GM12872 (cell line): ENCODE measurements at regions not wholly inside any gene's neighbourhood (a gene's known extent, or its start where the extent isn't known, plus 50 kb on each side); places are given as distances from the start of the nearest gene placed in this dataset.

Source experiments
- TF ChIP-seq, protein P1 (sequence below): IDR thresholded peaks from 3 replicates; pipeline ENCODE4 v1.5.1; 2011; ENCODE audit warnings: low read depth, mild to moderate bottlenecking, low read length, moderate library complexity; ENCODE audit not compliant: insufficient read depth

DNA sequence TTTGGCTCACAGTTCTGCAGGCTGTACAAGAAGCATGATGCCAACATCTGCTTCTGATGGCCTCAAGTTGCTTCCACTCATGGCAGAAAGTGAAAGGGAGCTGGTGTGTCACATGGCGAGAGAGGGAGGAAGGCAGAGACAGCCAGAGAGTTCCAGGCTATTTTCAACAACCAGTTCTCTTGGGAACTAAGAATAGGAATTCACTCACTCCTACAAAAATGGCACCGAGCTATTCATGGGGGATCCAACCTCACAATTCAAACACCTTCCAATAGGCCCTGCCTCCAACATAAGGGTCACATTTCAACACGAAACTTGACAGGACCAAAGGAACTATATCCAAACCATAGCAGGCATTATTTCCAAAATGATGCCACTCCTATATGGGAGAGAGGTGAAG is 299.5 kb upstream of the TGFBR2 start:
- TF ChIP-seq, protein P1, sequence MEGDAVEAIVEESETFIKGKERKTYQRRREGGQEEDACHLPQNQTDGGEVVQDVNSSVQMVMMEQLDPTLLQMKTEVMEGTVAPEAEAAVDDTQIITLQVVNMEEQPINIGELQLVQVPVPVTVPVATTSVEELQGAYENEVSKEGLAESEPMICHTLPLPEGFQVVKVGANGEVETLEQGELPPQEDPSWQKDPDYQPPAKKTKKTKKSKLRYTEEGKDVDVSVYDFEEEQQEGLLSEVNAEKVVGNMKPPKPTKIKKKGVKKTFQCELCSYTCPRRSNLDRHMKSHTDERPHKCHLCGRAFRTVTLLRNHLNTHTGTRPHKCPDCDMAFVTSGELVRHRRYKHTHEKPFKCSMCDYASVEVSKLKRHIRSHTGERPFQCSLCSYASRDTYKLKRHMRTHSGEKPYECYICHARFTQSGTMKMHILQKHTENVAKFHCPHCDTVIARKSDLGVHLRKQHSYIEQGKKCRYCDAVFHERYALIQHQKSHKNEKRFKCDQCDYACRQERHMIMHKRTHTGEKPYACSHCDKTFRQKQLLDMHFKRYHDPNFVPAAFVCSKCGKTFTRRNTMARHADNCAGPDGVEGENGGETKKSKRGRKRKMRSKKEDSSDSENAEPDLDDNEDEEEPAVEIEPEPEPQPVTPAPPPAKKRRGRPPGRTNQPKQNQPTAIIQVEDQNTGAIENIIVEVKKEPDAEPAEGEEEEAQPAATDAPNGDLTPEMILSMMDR, result no peak

DNA sequence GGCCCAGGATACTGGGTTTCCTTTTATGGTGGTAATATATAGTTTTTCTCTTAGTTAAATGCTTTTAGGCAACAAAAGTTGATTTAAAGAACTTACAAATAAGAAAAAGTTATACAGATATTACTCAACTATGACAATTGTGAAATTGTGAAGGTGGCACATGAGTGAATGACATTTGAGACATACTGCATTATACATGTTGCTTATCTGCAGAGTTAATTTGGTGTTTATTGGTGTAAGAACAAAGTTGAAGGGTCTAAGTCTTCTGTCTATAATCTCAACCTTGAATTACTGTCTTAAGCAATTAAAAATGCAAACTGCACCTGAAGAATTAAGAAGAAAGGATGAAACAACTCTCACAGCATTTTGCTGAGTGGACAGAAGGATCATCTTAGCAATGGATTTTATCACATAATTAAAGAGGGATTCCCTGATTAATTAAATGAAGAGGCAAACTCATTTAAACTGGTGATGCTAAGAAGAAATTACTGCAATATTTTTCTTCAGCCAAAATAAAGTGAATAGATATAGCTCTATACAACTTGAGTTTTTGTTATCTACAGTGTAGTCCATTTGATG is 298.9 kb upstream of the TGFBR2 start:
- TF ChIP-seq, protein P1, result no peak

DNA sequence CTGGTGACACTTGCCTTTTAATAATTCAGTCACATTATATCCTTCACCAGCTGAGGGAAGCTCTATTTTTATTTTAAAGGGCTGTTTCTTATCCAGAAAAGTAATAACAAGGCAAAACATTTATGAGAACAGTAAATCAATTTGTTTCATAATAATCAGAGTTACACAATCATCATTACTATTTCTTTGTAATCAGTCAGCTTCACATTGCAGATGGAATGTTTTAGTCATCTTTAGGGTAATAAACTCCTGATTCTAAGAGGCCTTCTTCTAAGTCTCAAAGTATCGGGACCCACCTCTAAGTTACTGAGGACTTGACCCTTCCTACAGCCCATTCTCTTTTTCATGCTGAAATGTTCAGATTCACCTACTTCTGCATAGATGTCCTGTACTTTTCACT is 298.3 kb upstream of the TGFBR2 start:
- TF ChIP-seq, protein P1, result no peak

DNA sequence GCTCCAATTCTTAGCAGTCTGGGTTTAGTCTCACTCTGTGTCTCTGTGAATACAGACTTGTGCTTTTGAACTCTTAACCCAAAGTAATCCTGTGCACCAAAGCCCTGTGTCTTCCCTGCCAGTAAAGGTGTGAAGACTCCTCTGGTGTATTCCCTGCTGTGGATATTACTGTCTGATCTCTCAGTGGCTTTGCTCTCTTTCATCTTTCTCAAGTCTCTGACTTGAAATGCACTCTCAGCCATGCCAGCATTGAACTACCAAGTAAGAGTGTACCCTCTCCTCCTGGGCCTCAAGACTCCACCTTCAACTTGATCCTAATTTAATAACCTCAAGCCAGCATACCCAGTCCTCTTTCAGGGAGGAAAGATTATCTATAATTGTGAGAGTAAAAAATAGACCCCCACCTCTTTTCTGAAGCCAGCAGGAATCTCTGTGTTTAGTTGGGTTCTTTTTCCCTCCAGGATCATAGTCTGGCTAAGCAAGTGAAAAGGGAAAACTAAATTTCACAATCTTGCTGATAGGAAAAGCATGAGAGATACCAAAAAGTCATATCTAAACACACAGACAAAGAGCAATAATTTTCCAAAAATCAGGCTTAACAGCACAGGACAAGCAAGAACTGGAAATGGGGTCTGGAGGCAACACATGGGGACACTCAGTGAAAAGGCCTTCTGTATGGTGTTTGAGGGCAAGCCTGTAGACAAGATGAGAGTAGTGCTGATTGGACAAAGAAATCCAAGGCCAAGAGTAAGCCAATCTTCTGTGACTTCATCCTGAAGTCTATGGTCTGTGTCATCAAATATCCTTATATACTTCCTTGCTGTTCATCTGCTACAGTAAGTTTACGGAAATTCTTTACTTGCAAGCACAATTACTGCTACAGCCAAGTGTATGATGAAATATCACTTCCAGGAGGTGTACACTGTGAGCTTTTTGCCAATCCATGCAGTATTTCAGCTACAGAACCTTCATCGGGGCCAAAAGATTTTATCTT is 296.1 kb upstream of the TGFBR2 start:
- TF ChIP-seq, protein P1, result no peak

DNA sequence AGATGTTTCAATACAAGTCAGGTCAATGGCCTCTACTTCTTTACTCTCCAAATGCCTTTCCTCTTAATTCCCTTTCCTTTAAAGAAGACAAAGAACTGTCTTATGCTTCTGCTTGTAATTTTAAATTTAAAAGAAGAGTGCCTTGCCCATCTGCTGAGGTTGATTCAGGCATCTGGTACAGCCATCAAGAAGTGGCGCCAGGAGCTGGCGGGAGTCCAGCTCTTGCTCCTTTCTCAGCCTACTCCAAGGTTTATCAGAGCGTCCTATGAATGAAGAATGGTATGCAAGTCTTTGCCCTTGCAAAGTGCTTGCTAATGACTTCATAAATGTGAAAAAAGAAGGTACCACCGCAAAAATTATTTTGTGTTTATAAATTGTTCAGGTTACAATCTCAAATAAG is 294.6 kb upstream of the TGFBR2 start:
- TF ChIP-seq, protein P1, result no peak

DNA sequence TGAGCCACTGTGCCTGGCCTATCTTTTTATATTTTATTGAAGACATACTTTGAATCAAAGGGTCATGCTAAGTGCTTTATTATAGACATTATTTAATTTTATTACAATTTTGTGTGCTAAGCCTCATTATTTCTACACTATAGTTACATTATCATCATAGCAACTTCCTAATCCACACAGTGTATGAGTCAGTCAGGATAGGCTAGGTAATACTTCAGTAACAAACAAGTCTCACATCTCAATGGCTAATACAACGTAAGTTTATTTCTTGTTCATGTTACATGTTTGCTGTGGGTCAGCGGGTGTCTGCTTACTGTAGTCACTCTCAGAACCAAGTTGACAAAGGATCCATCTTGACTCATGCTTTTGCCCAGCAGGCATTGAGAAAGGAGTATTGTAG is 292.6 kb upstream of the TGFBR2 start:
- TF ChIP-seq, protein P1, result no peak

DNA sequence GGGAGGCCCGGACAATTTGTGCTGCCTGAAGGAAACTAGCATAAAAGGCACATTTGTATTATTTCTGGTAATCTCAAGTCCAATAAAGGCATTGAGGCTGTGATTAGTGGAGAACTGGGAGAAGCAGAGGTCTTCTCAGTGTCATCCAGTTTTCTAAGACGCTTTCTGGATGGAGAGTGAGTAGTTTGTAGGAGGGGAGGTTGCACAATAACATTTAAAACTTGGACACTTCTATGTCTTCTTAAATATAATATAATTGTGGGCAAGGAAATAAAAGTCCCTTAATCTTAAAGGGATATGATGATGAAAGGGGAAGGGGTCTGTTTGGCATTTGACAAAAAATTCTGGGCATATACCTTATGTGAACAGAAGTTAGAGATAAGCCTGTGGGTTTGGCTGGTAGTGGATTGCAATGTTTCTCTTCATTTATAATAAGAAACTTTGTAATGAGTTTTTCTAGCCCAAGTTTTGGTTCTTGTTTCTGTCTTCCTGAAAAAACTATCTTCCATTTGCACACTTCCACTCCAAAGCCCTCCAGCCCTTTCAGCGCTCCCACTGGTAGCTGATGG is 291.6 kb upstream of the TGFBR2 start:
- TF ChIP-seq, protein P1, result no peak
